LoVo (cell line): ENCODE measurements at regions not wholly inside any gene's neighbourhood (a gene's known extent, or its start where the extent isn't known, plus 50 kb on each side); places are given as distances from the start of the nearest gene placed in this dataset.
A peak's percentile ranks its signal among the peaks of the same experiment; 100 is the strongest.
"Not testable (repeated sequence)": the region's sequence is repeated elsewhere in the genome, so short reads cannot be mapped to it uniquely, and the experiment has no call there.

Source experiments
- DNase-seq: peaks from one replicate; pipeline ENCODE4 v3.0.0-alpha.2; 2016; ENCODE audit warnings: low spot score

DNA sequence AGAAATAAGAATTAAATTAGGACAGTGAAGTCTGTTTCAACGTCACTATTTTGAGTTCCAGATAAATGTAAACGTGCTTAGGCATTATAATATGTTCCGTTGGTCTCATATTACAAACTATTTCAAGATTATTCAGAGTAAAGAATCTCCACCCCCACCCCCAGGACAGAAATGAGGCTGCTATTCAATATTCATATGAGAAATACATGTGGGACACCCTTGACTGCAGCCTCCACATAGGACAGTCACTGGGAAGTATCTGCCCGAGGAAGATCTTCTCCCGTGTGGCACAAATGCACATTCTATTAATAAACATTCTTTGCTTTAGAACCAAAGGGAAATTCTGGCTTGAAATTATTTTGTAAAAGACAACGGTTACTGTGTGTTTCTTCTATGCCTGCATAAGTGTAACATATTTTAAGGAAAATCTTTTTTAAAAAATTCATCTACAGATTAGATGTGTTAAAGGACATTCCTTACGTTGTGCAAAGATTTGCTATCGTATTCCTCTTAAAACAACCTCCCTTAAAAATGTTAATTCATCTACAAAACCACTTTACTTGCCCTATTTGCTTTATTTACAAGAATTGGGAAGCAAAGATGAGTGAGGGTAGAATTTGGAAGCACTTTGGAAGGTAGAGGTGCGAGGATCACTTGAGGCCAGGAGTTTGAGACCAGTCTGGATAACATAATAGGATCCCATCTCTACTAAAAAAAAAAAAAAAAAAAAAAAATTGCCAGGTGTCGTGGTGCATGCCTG lies 148.3 kb upstream of the SOX14 start:
- no peak for DNase-seq

DNA sequence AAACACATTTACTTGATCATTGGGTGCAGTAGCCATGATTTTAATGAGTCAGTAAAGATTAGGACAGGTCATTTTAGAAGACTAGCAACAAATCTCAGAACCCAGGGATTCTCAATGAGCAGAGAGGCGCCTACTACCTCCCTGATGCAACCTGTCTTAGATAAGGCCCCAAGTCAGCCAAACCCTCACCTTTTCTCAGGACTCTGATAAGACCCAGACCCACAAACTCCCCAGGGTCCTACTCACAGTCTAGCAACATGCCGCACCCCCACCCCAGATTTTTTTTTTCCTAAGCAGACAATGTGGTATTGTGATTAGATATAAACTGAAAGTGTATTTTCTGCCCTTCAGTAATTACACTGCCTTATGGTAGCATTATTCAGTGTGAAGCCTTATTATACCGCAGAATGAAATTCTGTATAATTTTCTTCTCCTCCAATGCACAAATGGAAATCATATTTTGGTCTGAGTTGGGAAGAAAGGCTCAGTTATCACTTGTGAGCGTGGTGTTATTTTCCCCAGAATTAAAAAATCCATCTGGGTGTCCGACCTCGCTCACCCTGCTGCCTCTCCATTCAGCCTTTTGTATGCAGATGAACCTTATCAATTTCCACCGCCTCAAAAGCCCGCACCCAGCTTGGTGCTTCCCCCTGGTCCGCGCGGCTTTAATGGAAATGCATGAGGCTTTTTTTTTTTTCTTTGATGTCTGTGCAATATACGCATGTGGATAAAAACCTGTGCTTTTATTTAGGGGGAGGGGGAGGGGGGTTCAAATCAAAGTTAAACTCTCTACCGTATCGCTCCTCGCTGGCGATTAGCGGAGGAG lies 122.0 kb upstream of the SOX14 start:
- no peak for DNase-seq

DNA sequence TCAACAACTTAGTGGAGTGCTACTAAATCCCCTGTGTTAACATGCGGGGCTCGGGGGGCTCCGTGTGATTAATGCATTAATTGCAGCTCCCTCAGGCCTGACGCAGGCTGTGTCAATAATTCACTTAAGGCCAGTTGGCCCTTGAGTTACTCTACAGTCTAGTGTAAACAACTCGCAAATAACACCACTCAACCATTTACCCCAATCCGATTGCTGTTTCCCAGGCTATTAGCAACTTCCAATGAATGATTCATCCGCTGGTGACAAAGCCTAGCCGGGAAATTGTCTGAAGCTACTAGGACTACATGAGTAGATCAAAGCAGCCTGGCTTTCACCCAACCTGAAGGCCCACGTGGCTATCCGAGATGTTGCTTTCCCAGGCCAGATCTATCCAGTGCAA lies 121.3 kb upstream of the SOX14 start:
- DNase-seq = no peak

DNA sequence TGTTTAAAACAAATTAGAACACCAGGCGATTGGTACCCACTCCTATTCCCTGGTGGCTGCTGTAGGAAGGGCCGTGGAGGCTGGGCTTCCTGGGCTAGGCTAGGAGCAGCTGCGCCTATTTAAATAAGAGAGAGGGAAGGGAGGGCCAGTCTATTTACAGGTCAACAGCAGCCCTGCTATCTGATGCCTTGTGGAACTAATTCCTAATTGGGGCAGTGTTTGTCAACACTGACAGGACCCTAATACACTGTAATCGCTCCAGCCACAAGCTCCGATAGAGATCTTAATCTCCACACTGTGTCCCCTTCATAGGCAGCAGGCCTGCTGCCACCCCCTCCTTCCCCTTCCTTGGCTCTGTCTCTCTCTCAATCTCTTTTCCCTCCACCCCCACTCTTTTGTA lies 116.9 kb upstream of the SOX14 start:
- no peak for DNase-seq

DNA sequence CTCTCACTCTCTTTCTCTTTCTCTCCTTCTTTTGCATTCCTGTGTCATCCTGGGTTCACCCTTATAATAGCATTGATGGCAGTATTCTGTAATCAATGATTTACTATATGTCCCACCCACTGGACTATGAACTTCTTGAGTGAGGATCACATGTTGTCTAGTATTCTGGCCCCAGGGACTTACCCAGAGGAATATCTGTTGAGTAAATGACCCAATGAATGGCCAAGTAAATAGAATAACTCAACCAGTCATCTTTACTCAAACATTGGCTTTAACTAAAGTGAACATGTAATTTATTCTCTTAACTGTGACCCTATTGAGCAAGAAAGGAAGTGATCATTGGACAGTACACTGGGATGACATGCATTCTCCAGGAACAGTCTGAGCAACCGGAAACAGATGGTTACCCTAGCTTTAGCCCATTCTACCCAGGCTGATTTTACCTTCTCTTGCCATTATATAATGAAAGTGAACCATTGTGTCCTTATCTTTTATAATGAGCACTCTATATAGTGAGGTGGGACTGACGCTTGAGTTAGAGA lies 94.5 kb upstream of the SOX14 start:
- no peak for DNase-seq

DNA sequence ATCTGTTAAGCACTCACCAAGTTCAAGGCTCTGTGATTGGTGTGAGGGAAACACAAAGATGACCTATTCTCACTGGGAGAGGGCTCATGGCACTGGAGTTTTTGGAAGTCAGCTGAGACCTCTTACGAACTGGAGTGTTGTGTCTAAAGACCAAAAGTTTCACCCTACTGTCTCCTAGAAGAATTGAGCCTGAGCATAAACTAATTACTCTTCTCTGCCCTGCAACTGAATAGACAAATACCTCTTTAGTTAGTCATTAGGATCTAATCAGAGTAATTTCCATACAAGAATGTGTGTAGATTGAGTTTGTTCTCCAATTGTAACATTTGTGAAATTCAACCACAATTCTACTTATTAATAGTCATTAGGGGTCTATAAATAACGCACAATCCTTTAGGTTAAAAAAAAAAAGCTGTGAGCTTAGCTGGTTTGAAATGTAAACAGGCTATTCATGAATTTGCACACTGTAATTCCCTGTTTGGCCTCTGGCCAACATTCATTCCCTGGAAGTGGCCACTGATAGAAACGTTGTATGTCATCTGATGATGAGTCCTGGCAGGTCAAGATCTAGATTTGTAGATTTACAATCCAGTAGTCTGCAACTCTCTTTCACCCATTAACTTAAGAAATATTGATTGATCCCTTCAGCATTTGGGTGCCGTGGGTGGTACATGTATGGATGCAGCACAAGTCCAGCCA lies 76.8 kb upstream of the SOX14 start:
- no peak for DNase-seq

DNA sequence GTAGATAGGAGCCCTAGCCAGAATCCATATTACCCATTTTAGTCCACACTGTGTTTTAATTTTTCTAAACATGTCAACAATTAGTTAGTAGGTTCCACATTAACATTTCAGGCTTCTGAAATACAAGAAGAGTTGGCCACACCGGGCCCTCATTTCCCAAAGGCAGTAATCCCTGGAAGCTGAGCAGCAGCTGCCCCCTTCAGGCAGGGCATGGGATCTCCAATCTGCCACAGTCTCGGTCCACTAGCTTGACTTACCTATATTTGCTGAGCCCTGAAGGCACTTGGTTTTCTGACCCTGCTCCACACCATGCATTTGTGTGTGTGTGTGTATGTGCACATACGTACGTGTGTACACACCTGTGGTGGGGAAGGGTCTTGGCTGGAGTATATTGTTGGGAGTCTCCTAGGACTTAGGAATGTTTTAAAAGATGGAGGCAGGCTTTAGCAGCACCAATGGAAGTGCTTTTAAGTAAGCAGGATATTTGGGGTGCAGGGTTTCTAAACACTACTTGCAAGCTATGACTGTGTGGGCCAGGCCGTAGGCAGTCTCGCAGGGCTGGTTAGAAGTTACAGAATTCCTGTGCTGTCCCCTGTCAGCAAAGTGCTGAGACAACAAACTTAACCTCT lies 71.2 kb upstream of the SOX14 start:
- peak; percentile 8 for DNase-seq

DNA sequence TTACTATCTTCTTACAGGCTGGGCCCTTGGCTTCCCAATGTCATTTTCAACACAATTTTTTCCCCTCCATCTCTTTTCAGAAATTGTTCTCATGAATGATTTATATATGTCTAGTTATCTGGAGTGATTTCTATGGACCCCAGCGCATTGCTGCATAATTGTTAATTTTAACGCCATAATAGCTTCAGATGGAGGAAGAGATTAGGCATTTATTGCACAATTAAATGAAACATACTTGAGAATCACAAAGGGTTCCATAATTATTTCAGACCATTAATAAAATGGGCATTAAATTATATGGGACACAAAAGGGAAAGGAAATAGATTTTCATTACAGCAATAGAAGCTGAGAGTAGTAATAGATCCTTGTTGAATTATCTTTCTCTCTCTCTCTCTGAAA lies 70.3 kb upstream of the SOX14 start:
- no peak for DNase-seq

DNA sequence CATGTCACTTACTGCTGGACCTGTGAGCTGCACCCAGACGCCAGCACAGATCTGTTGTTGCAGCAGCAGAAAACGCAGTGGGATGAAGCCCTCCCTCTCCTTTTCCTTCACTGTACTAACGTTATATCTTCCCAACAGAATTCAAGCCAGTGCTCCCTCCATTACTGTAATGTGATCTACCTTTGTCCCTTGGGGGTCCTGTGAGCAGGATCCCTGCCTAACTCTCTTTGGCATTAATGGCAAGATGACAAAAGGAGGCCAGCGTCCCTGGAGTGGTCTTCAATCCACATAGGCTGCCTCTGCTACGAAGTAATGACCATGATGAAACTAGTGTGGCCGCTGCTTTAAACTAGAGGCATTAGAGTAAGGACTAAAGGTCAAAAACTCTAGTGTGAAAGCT lies 69.3 kb upstream of the SOX14 start:
- no peak for DNase-seq

DNA sequence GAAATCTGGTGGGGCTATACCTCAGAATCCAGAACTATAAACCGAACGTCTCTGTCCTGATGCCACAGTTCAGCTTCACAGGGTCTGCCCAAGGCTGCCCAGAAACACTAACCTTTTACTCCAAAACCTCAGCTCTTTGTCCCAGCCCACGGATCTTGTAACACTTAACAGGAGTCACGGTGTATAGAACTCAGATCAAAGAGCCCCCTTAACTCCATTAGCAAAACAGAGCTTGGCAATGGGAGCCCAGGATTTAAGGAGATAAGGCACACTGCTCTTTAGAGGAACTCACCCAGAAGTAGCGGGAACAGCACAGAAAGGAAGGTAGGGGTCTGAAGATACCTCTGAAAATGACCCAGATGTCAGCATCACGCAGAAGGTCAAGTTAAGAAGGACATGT lies 68.8 kb upstream of the SOX14 start:
- DNase-seq = no peak

DNA sequence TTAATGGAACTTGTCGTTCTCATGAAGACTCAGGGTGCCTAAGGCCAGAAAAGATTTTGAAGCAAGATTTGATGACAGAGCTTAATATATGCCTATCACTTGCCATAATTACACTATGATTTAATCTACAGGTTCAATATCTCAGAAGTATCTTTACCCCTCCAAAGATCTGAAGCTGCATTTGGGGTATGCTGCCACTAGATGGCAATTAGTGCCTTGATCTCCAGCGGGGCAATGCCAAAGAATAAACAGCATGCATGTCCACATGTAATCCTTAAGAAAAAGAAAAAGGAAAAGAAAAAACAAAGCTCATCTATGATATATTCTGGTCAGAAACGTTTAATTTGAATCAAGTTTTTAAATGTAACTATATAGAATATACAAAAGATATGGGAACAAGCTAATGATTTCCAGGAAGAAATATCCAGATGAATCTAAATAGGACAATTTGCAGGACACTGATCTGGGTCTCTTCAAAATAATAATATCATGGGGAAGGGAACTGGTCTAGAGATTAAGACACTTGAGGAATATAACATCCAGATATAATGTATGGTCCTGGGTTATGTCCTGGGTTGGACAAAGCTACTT lies 55.0 kb upstream of the SOX14 start:
- peak; percentile 14 for DNase-seq

DNA sequence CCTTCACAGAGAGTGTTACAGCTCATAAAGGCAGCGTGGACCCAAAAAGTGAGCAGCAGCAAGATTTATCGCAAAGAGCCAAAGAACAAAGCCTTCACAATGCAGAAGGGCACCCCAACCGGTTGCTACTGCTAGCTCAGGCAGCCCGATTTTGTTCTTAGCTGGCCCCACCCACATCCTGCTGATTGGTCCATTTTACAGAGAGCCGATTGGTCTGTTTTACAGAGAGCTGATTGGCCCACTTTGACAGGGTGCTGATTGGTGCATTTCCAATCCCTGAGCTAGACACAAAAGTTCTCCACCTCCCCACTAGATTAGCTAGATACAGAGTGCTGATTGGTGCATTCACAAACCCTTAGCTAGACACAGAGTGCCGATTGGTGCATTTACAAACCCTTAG lies 50.1 kb upstream of the SOX14 start:
- not testable (repeated sequence) for DNase-seq
